Chondrocyte (in vitro differentiated cells): ENCODE measurements at regions not wholly inside any gene's neighbourhood (a gene's known extent, or its start where the extent isn't known, plus 50 kb on each side); places are given as distances from the start of the nearest gene placed in this dataset.

Experiments
- DNase-seq: peaks from one replicate; pipeline ENCODE4 v3.0.0; 2021; ENCODE audit warnings: mixed read lengths, low spot score
- H3K27ac Mint-ChIP-seq: one replicate; pipeline ENCODE4 v1.8.0; 2021; ENCODE audit warnings: mild to moderate bottlenecking, moderate library complexity, mixed read lengths; ENCODE audit not compliant: unreplicated experiment
- H3K27me3 Mint-ChIP-seq: 2 replicates; pipeline ENCODE4 v1.8.0; 2021; ENCODE audit warnings: low read depth, mixed read lengths
- H3K36me3 Mint-ChIP-seq: 2 replicates; pipeline ENCODE4 v1.8.0; 2021; ENCODE audit warnings: low read depth, mixed read lengths
- H3K4me1 Mint-ChIP-seq: 2 replicates; pipeline ENCODE4 v1.8.0; 2021; ENCODE audit warnings: low read depth, mild to moderate bottlenecking, mixed read lengths
- H3K4me3 Mint-ChIP-seq: one replicate; pipeline ENCODE4 v1.8.0; 2021; ENCODE audit warnings: mild to moderate bottlenecking, moderate library complexity, mixed read lengths; ENCODE audit not compliant: unreplicated experiment
- H3K9me3 Mint-ChIP-seq: 2 replicates; pipeline ENCODE4 v1.8.0; 2021; ENCODE audit warnings: low read depth, mixed read lengths
- CTCF ChIP-seq: fragments of 200-600 bp; sonication (generic); IDR thresholded peaks from 2 replicates; pipeline ENCODE4 v1.5.0; 2021; ENCODE audit warnings: antibody characterized with exemption, mild to moderate bottlenecking, moderate library complexity

- Mint-ChIP-seq H3K27ac (no peak overlapping the region), H3K27me3 (no peaks in the 10 kb centered on the region), H3K4me3 (no peak overlapping the region), H3K9me3 (no peaks in the 10 kb centered on the region), H3K36me3 (no peaks in the 10 kb centered on the region), H3K4me1 (no peaks in the 10 kb centered on the region)
- no peak for TF ChIP-seq CTCF
- DNase-seq: no peak
Observed at GRCh38 chr9:29282121-29282520, 1708.8 kb upstream of the C9orf72 start.

DNA sequence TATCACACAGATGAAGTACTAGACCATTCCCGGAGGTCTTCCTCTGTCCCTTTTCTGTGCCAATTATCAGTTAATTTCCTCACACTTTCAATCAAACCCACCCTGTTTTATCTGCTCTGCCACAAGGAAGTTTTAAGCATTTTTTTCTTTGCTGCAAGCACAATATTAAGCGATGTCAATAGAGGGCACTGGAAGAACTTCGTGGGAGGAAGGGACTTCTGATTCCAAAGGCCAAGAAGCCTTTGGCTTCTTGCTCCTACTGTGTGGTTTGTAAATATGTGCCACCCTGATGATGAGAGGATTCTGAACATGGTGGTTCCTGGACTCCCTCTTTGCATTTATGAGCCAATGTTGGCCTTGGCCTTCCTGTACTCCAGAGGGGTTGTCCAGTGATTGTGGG is 1712.5 kb upstream of the C9orf72 start:
- DNase-seq: no peak
- no peak overlapping the region for H3K27ac Mint-ChIP-seq
- no peak overlapping the region for H3K4me3 Mint-ChIP-seq
- no peaks in the 10 kb centered on the region for H3K9me3 Mint-ChIP-seq
- H3K27me3 Mint-ChIP-seq: no peaks in the 10 kb centered on the region
- peak; percentile 13 for TF ChIP-seq CTCF
- H3K4me1 Mint-ChIP-seq: no peaks in the 10 kb centered on the region
- no peaks in the 10 kb centered on the region for H3K36me3 Mint-ChIP-seq

DNA sequence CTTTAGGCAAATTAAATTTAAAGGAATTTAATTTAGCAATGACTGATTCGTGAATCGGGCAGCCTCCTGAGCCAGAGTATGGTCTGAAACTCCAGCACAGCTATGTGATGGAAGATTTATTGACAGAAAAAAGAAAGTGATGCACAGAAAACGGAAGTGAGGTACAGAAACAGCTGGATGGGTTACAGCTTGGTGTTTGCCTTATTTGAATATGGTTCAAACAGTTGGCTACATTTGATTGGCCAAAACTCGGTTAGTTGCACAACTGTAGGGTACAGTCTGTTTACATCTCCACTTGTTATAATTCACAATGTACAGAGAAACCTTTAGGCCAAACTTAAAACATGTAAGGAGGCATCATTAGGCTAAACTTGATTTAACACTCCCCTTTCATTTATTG is 1716.1 kb upstream of the C9orf72 start:
- Mint-ChIP-seq H3K9me3 (peaks cover 13% of the 10 kb centered on the region), H3K27ac (no peak overlapping the region), H3K4me3 (no peak overlapping the region), H3K27me3 (no peaks in the 10 kb centered on the region), H3K36me3 (no peaks in the 10 kb centered on the region), H3K4me1 (no peaks in the 10 kb centered on the region)
- no peak for TF ChIP-seq CTCF
- no peak for DNase-seq

DNA sequence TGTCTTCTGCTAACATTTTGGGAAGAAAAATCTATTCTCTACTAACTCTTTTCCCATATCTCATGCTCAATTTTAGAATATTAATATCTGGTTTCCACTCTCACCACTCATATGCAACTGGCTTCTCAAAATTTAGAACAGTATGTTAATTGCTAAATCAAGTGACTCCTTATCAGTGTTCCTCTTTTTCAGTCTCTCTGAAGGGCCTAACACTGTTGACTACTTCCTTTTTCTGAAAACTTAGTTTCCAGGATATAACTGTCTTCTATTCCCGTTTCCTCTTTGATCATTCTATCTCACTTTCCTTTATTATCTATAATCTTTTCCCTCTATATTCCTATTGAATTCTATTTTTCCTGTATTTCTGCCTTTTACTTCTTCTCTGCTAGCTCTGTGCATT is 1717.2 kb upstream of the C9orf72 start:
- H3K4me1 Mint-ChIP-seq: no peaks in the 10 kb centered on the region
- DNase-seq: no peak
- no peak overlapping the region for H3K27ac Mint-ChIP-seq
- no peaks in the 10 kb centered on the region for H3K36me3 Mint-ChIP-seq
- H3K4me3 Mint-ChIP-seq: no peak overlapping the region
- no peaks in the 10 kb centered on the region for H3K27me3 Mint-ChIP-seq
- H3K9me3 Mint-ChIP-seq: peaks cover 22% of the 10 kb centered on the region
- no peak for TF ChIP-seq CTCF

DNA sequence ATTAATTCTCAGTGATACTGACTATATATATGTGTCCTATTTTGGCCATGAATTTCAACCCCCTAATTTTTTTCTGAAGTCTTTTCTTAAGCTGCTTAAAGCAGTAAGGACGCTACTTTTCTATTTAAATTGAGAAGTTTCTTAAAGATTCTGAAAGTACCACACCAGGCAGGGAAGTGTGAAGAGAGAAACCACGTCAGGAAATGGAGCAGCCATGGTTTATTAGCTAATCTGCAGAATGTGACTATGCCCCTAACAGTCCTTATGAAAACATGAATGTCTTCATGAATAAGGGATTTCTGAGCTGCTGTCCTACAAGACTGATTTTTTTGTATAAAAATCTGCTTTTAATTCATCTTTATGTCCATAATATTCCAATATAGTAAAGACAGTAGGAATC is 1724.3 kb upstream of the C9orf72 start:
- H3K27me3 Mint-ChIP-seq: no peaks in the 10 kb centered on the region
- H3K36me3 Mint-ChIP-seq: no peaks in the 10 kb centered on the region

More for the DNA sequence above, 1724.3 kb upstream of the C9orf72 start:
- no peak for TF ChIP-seq CTCF
- no peak overlapping the region for H3K27ac Mint-ChIP-seq
- H3K4me1 Mint-ChIP-seq: no peaks in the 10 kb centered on the region
- DNase-seq: no peak
- H3K9me3 Mint-ChIP-seq: peaks cover 34% of the 10 kb centered on the region
- no peak overlapping the region for H3K4me3 Mint-ChIP-seq
